Left lung (tissue), 4 donors: ENCODE measurements at regions not wholly inside any gene's neighbourhood (a gene's known extent, or its start where the extent isn't known, plus 50 kb on each side); places are given as distances from the start of the nearest gene placed in this dataset.

ENCODE experiments used
- ATAC-seq: fragments of 200-7000 bp; cut with Tn5 transposase; one replicate; pipeline ENCODE4 v1.9.1; 2020; ENCODE audit warnings: moderate library complexity
- DNase-seq, 4 donors: peaks; one replicate each; pipeline ENCODE4 v3.0.0-alpha.2; 2013 to 2020
- H3K27ac ChIP-seq, 2 donors: fragments of 200-600 bp; sonication (generic) in 1 of 2; one replicate each; pipeline versions ENCODE4 v1.5.0 to v1.8.0; 2020 to 2021
- H3K27me3 ChIP-seq, 2 donors: fragments of 200-600 bp; sonication (generic) in 1 of 2; one replicate each; pipeline versions ENCODE4 v1.5.0 to v1.8.0; 2020 to 2021
- H3K36me3 ChIP-seq, 2 donors: fragments of 200-600 bp; sonication (generic) in 1 of 2; one replicate each; pipeline versions ENCODE4 v1.5.0 to v1.8.0; 2020 to 2021
- H3K4me1 ChIP-seq, 2 donors: fragments of 200-600 bp; one replicate each; pipeline ENCODE4 v1.8.0; 2021
- H3K4me3 ChIP-seq, 2 donors: fragments of 200-600 bp; sonication (generic) in 1 of 2; one replicate each; pipeline versions ENCODE4 v1.5.0 to v1.8.0; 2020 to 2021; ENCODE audit warnings: mild to moderate bottlenecking in 1 of 2
- H3K9me3 ChIP-seq, 2 donors: fragments of 200-600 bp; sonication (generic) in 1 of 2; one replicate each; pipeline versions ENCODE4 v1.5.0 to v1.8.0; 2020 to 2021
- CTCF ChIP-seq, 2 donors: fragments of 200-600 bp; sonication (generic) in 1 of 2; IDR thresholded peaks; one replicate each; pipeline versions ENCODE4 v1.5.0 to v1.8.0; 2021; ENCODE audit warnings: antibody characterized with exemption in 2 of 2
- intact Hi-C, 2 donors: fragments of 100-400 bp; cut with DNase I; formaldehyde crosslinking; loops; one replicate each; pipeline versions ENCODE4 v1.11.2 to v1.14.2; 2022
- donor health status: DM: no; HTN: yes; CAD: no.
- donor health status: DM: no; HTN: no; CAD: no.

GRCh38 chr10:28981007-28981406 lies 303.7 kb downstream of the BAMBI start:
- Histone ChIP-seq H3K36me3 (no peaks in the 10 kb centered on the region), H3K9me3 (peaks cover 0 to 4% of the 10 kb centered on the region in 2 donors), H3K27ac (no peak overlapping the region), H3K4me1 (peaks cover 3 to 19% of the 10 kb centered on the region in 2 donors), H3K4me3 (no peak overlapping the region), H3K27me3 (no peaks in the 10 kb centered on the region)
- intact Hi-C loops = no loop called here
- ATAC-seq (no peak), DNase-seq (no peak)
- TF ChIP-seq CTCF (IDR thresholded peaks at IDR 0.05) = no peak

- H3K4me3 ChIP-seq = no peak overlapping the region
- H3K36me3 ChIP-seq = no peaks in the 10 kb centered on the region
- H3K9me3 ChIP-seq = no peaks in the 10 kb centered on the region
- TF ChIP-seq CTCF (IDR thresholded peaks at IDR 0.05) = no peak
- intact Hi-C loops = no loop called here
- no peak overlapping the region for H3K27ac ChIP-seq
- no peaks in the 10 kb centered on the region for H3K27me3 ChIP-seq
- H3K4me1 ChIP-seq = peaks cover 3 to 19% of the 10 kb centered on the region in 2 donors
- DNase-seq (no peak), ATAC-seq (no peak)
Measured at GRCh38 chr10:28982974-28983373, 305.7 kb downstream of the BAMBI start.

- H3K4me3 ChIP-seq = no peak overlapping the region
- H3K27ac ChIP-seq = peak overlapping the region in 1 of 2 donors; percentile 11
- intact Hi-C loops = no loop called here
- H3K9me3 ChIP-seq = no peaks in the 10 kb centered on the region
- DNase-seq (no peak), ATAC-seq (peak; percentile 39)
- peaks cover 3 to 19% of the 10 kb centered on the region in 2 donors for H3K4me1 ChIP-seq
- no peaks in the 10 kb centered on the region for H3K27me3 ChIP-seq
- H3K36me3 ChIP-seq = no peaks in the 10 kb centered on the region
- TF ChIP-seq CTCF (IDR thresholded peaks at IDR 0.05) = no peak
Measured at GRCh38 chr10:28983799-28984198, 305.1 kb upstream of the LYZL1 start.

GRCh38 chr10:28984431-28984830 lies 304.4 kb upstream of the LYZL1 start:
- Histone ChIP-seq H3K27ac (peak overlapping the region in 1 of 2 donors; percentile 11), H3K36me3 (no peaks in the 10 kb centered on the region), H3K4me3 (no peak overlapping the region), H3K27me3 (no peaks in the 10 kb centered on the region), H3K9me3 (no peaks in the 10 kb centered on the region), H3K4me1 (peaks cover 3 to 19% of the 10 kb centered on the region in 2 donors)
- TF ChIP-seq CTCF (IDR thresholded peaks at IDR 0.05) = no peak
- DNase-seq = peak in 3 of 4 donors; percentile 71 to 89 (median 89)
- intact Hi-C loops = no loop called here
- ATAC-seq = peak; percentile 98

GRCh38 chr10:28985137-28985885 lies 303.6 kb upstream of the LYZL1 start:
- no peak for ATAC-seq
- Histone ChIP-seq H3K27me3 (no peaks in the 10 kb centered on the region), H3K36me3 (no peaks in the 10 kb centered on the region), H3K4me3 (no peak overlapping the region), H3K27ac (no peak overlapping the region), H3K4me1 (peaks cover 3 to 19% of the 10 kb centered on the region in 2 donors), H3K9me3 (no peaks in the 10 kb centered on the region)
- intact Hi-C loops = no loop called here
- TF ChIP-seq CTCF (IDR thresholded peaks at IDR 0.05) = no peak
- no peak for DNase-seq
